Astrocyte of the cerebellum (primary cell): ENCODE measurements at regions not wholly inside any gene's neighbourhood (a gene's known extent, or its start where the extent isn't known, plus 50 kb on each side); places are given as distances from the start of the nearest gene placed in this dataset.

Experiments
- DNase-seq: peaks from one replicate; pipeline ENCODE4 v3.0.0-alpha.2; 2011; ENCODE audit warnings: low read depth
- H3K4me3 ChIP-seq: 2 replicates; pipeline ENCODE4 v1.5.1; 2011; ENCODE audit warnings: mild to moderate bottlenecking, low read depth, low read length, moderate library complexity
- in situ Hi-C: cut with HindIII; loops from 2 replicates; pipeline ENCODE4 v1.10.0; 2017; ENCODE audit warnings: low sequenced_read_pairs
- TF ChIP-seq, protein P1 (sequence below): IDR thresholded peaks from 2 replicates; pipeline ENCODE4 v1.5.1; 2012; ENCODE audit warnings: low read length, low read depth, moderate library complexity, mild to moderate bottlenecking; ENCODE audit errors: missing control alignments

DNA sequence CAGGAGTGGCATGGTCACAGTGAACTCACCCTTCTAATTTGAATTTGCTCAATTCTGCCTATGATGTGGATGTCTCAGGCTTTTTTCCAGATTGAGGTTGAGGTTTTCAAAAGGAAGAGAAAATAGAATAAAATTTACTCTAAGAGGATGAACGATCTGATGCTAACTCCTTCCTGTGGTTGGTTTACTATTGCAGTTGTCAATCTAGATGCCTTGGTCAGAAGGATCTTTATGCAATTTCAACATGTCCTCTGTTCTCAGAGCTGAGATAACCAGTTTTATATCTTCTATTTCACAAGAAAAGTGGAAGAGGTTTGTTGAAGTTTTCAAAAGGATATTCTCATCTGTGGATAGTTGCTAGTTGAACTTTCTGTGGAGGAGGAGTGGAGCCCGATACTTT is 150.7 kb upstream of the WDR11 start:
- H3K4me3 ChIP-seq, result no peak overlapping the region
- TF ChIP-seq, protein P1, sequence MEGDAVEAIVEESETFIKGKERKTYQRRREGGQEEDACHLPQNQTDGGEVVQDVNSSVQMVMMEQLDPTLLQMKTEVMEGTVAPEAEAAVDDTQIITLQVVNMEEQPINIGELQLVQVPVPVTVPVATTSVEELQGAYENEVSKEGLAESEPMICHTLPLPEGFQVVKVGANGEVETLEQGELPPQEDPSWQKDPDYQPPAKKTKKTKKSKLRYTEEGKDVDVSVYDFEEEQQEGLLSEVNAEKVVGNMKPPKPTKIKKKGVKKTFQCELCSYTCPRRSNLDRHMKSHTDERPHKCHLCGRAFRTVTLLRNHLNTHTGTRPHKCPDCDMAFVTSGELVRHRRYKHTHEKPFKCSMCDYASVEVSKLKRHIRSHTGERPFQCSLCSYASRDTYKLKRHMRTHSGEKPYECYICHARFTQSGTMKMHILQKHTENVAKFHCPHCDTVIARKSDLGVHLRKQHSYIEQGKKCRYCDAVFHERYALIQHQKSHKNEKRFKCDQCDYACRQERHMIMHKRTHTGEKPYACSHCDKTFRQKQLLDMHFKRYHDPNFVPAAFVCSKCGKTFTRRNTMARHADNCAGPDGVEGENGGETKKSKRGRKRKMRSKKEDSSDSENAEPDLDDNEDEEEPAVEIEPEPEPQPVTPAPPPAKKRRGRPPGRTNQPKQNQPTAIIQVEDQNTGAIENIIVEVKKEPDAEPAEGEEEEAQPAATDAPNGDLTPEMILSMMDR, result no peak
- no peak for DNase-seq
- in situ Hi-C loops, result no loop called here

DNA sequence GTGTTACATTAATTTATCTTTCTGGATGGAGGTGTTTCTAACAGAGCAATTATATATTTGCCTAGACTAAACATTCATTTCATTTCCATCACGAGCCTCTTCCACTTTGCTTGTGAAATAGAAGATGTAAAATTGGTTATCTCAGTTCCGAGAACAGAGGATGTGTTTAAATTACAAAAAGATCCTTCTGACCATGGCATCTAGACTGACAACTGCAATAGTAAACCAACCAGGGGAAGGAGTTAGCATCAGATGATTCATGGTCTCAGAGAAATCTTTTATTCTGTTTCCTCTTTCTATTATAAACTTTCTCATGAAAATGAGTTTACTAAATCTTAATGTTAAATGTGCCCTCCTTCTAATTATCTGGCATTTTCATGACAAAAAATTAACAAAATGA is 149.8 kb upstream of the WDR11 start:
- in situ Hi-C loops, result no loop called here
- no peak for DNase-seq
- TF ChIP-seq, protein P1, result no peak
- H3K4me3 ChIP-seq, result no peak overlapping the region

DNA sequence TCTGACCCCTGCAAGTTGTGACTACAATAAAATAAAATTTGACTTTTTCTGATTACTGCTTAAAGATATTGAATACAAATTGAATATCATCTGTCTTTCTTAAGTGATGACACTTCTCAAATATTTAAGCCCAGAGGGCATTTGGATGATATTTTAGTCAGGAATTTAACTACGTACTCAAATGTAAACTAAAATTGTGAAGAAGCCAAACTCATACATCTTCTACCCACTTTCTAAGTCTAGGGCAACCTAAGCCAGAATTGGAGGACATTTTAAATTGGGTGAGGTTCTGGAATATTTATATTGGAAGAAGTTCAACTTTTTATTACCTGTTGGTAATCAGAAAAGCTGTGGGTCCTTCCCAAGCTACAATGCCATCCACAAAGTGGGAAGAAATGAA is 149.1 kb upstream of the WDR11 start:
- no peak overlapping the region for H3K4me3 ChIP-seq
- TF ChIP-seq, protein P1, result no peak
- in situ Hi-C loops, result no loop called here
- DNase-seq, result no peak

DNA sequence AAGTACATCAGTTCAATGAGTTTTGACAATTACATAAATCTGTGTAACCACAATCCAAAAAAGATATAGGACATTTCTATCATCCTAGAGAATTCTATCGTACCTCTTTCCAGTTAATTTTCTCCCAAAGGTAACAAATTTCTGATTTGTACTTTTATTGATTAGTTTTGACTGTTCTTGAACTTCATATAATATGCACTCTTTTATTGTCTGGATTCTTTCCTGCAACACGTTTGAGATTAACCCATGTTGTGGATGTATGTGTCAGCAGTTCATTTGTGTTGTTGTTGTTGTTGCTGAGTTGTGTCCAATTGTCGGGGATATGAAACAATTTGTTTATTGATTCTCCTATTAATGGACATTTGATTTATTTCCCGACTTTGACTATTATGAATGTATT is 145.9 kb upstream of the WDR11 start:
- H3K4me3 ChIP-seq, result no peak overlapping the region
- no peak for DNase-seq
- in situ Hi-C loops, result no loop called here
- TF ChIP-seq, protein P1, result no peak

DNA sequence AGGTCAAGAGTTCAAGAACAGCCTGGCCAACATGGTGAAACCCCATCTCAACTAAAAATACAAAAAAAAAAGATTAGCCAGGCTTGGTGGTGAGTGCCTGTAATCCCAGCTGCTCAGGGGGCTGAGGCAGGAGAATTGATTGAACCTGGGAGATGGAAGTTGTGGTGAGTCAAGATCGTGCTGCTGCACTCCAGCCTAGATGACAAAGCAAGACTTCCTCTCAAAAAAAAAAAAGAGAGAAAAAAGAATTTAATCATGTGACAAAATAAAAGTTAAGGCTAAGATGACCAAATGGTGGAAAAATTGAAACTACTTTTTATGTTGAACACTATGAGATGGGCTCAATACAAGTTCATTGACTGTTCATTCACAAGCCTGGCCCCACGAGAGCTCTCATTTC is 141.1 kb upstream of the WDR11 start:
- in situ Hi-C loops, result no loop called here

DNA sequence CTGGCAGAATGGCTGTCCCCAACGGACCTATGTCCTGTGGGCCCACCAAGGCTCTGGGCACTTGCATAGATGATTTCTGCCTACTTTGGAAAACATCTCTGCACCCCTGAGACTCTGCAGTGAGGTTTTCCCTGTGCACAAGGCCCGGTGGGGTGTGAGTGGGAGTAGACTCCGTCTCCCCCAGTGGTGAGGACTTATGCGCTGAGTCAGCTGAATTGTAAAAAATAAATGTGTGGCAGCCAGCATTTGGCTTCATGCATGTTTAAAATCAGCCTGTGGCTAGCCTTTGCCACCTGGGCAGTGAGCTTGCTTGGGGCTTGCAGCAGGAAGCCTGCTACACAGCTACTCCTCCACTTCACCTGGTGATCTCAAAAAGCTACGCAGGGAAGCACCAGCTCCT is 139.3 kb upstream of the WDR11 start:
- no peak overlapping the region for H3K4me3 ChIP-seq
- no peak for DNase-seq
- in situ Hi-C loops, result no loop called here
- TF ChIP-seq, protein P1, result no peak

More for the DNA sequence above, 141.1 kb upstream of the WDR11 start:
- no peak overlapping the region for H3K4me3 ChIP-seq
- no peak for DNase-seq
- TF ChIP-seq, protein P1, result no peak
